IMR-90 (cell line): ENCODE measurements at regions not wholly inside any gene's neighbourhood (a gene's known extent, or its start where the extent isn't known, plus 50 kb on each side); places are given as distances from the start of the nearest gene placed in this dataset.

Experiments used
- ATAC-seq: fragments of 200-7000 bp; cut with Tn5 transposase; 2 replicates; pipeline ENCODE4 v1.9.1; 2020; ENCODE audit warnings: low read depth, mild to moderate bottlenecking, moderate library complexity
- BruUV-seq: library from RNA; stranded (reverse); fragments of 400-500 nt; replicated peaks from 2 replicates; lab custom pipeline; 2021; lab: Mats Ljungman, UMichigan
- CTCF ChIA-PET: fragments of 300-600 bp; formaldehyde crosslinking; extraction: SDS; loops from one replicate; lab custom pipeline; 2021; ENCODE audit warnings: antibody characterized with exemption; lab: Yijun Ruan, JAX
- POLR2A ChIA-PET: fragments of 300-600 bp; sonication (Branson Sonifier 250); formaldehyde crosslinking; loops from one replicate; lab custom pipeline; 2022; ENCODE audit warnings: antibody characterized with exemption; ENCODE audit not compliant: unreplicated experiment; lab: Charles Lee
- DNase-seq: peaks from one replicate; pipeline ENCODE4 v3.0.0; 2013
- H2AFZ ChIP-seq: replicated peaks from 2 replicates; pipeline ENCODE3; 2013; ENCODE audit warnings: low read length, mild to moderate bottlenecking; ENCODE audit not compliant: poor library complexity
- H2AK5ac ChIP-seq: 2 replicates; pipeline ENCODE4 v1.6.1; 2013; ENCODE audit warnings: low read depth, low read length, inconsistent platforms
- H2AK9ac ChIP-seq: replicated peaks from 2 replicates; pipeline ENCODE3; 2013; ENCODE audit warnings: mild to moderate bottlenecking, low read depth, low read length, moderate library complexity; ENCODE audit not compliant: poor library complexity
- H2BK120ac ChIP-seq: 2 replicates; pipeline ENCODE4 v1.6.1; 2013; ENCODE audit warnings: low read depth, low read length, inconsistent platforms
- H2BK15ac ChIP-seq: 3 replicates; pipeline ENCODE4 v1.6.1; 2013; ENCODE audit warnings: low read depth, low read length, inconsistent platforms
- H2BK20ac ChIP-seq: 2 replicates; pipeline ENCODE4 v1.6.1; 2013; ENCODE audit warnings: low read depth, mild to moderate bottlenecking, inconsistent platforms, low read length, moderate library complexity
- H2BK5ac ChIP-seq: 2 replicates; pipeline ENCODE4 v1.6.1; 2013; ENCODE audit warnings: mild to moderate bottlenecking, low read depth, low read length, inconsistent platforms; ENCODE audit not compliant: poor library complexity, severe bottlenecking
- H3K14ac ChIP-seq: replicated peaks from 2 replicates; pipeline ENCODE4 v1.6.1; 2013; ENCODE audit warnings: low read depth, low read length, inconsistent platforms
- H3K18ac ChIP-seq: 2 replicates; pipeline ENCODE4 v1.6.1; 2013; ENCODE audit warnings: low read depth, low read length, control low read depth
- H3K23ac ChIP-seq: 2 replicates; pipeline ENCODE4 v1.6.1; 2013; ENCODE audit warnings: low read depth, low read length, inconsistent platforms
- H3K27ac ChIP-seq: 2 replicates; pipeline ENCODE4 v1.5.1; 2013; ENCODE audit warnings: mild to moderate bottlenecking, control low read depth, low read length; ENCODE audit not compliant: insufficient read depth
- H3K27me3 ChIP-seq: 2 replicates; pipeline ENCODE4 v1.6.1; 2013; ENCODE audit warnings: low read length; ENCODE audit not compliant: control insufficient read depth, insufficient read depth
- H3K36me3 ChIP-seq: 2 replicates; pipeline ENCODE4 v1.6.1; 2013; ENCODE audit warnings: low read length, mixed read lengths; ENCODE audit not compliant: control insufficient read depth, insufficient read depth
- H3K4ac ChIP-seq: 2 replicates; pipeline ENCODE4 v1.6.1; 2013; ENCODE audit warnings: low read depth, low read length, inconsistent platforms
- H3K4me1 ChIP-seq: 2 replicates; pipeline ENCODE4 v1.6.1; 2013; ENCODE audit warnings: low read length, mixed read lengths; ENCODE audit not compliant: control insufficient read depth, insufficient read depth
- H3K4me2 ChIP-seq: 2 replicates; pipeline ENCODE4 v1.6.1; 2013; ENCODE audit warnings: low read depth, mild to moderate bottlenecking, control low read depth, low read length, moderate library complexity
- H3K4me3 ChIP-seq: 2 replicates; pipeline ENCODE4 v1.5.1; 2013; ENCODE audit warnings: low read depth, mild to moderate bottlenecking, control low read depth, low read length, moderate library complexity; ENCODE audit not compliant: insufficient read depth
- H3K56ac ChIP-seq: 2 replicates; pipeline ENCODE4 v1.6.1; 2013; ENCODE audit warnings: low read length, inconsistent platforms; ENCODE audit not compliant: insufficient read depth; ENCODE audit errors: extremely low read depth
- H3K79me1 ChIP-seq, 2 experiments: 2 replicates each; pipeline ENCODE4 v1.6.1; 2013; ENCODE audit warnings: low read length in 2 of 2, inconsistent platforms in 1 of 2, low read depth in 1 of 2
- H3K9ac ChIP-seq: 2 replicates; pipeline ENCODE4 v1.6.1; 2013; ENCODE audit warnings: low read depth, low read length, control low read depth
- H3K9me1 ChIP-seq: 2 replicates; pipeline ENCODE4 v1.6.1; 2013; ENCODE audit warnings: low read length, inconsistent platforms; ENCODE audit not compliant: insufficient read depth
- H3K9me3 ChIP-seq: 2 replicates; pipeline ENCODE4 v1.6.1; 2013; ENCODE audit warnings: low read length; ENCODE audit not compliant: control insufficient read depth, insufficient read depth
- H4K20me1 ChIP-seq: 2 replicates; pipeline ENCODE4 v1.6.1; 2013; ENCODE audit warnings: low read length, inconsistent platforms; ENCODE audit not compliant: insufficient read depth
- H4K5ac ChIP-seq: 2 replicates; pipeline ENCODE4 v1.6.1; 2013; ENCODE audit warnings: mild to moderate bottlenecking, low read depth, low read length, control low read depth
- H4K8ac ChIP-seq, 2 experiments: 2 replicates each; pipeline ENCODE4 v1.6.1; 2013; ENCODE audit warnings: low read depth in 2 of 2, low read length in 2 of 2, control low read depth in 1 of 2, inconsistent platforms in 1 of 2
- H4K91ac ChIP-seq: 2 replicates; pipeline ENCODE4 v1.6.1; 2013; ENCODE audit warnings: low read depth, low read length, inconsistent platforms; ENCODE audit not compliant: insufficient read depth
- BHLHE40 ChIP-seq: fragments of 150-350 bp; IDR thresholded peaks from 2 replicates; pipeline ENCODE4 v1.6.1; 2016; ENCODE audit warnings: mild to moderate bottlenecking, low read depth, low read length
- CTCF ChIP-seq: conservative IDR thresholded peaks from 2 replicates; pipeline ENCODE4 v1.5.1; 2012; ENCODE audit warnings: mild to moderate bottlenecking, low read depth, low read length, improper control_type of control experiment
- FOS ChIP-seq: fragments of 150-350 bp; IDR thresholded peaks from 2 replicates; pipeline ENCODE4 v1.6.1; 2016; ENCODE audit warnings: low read depth, low read length
- MAFK ChIP-seq: IDR thresholded peaks from 2 replicates; pipeline ENCODE4 v1.6.1; 2012; ENCODE audit warnings: low read depth, low read length, improper control_type of control experiment
- MAZ ChIP-seq: IDR thresholded peaks from 2 replicates; pipeline ENCODE4 v1.6.1; 2012; ENCODE audit warnings: low read depth, mild to moderate bottlenecking, low read length, improper control_type of control experiment, moderate library complexity, borderline replicate concordance
- MXI1 ChIP-seq: IDR thresholded peaks from 2 replicates; pipeline ENCODE4 v1.6.1; 2012; ENCODE audit warnings: low read depth, mild to moderate bottlenecking, low read length, moderate library complexity, borderline replicate concordance
- POLR2A ChIP-seq: IDR thresholded peaks from 2 replicates; pipeline ENCODE4 v1.6.1; 2012; ENCODE audit warnings: mild to moderate bottlenecking, low read depth, low read length
- RAD21 ChIP-seq: IDR thresholded peaks from 2 replicates; pipeline ENCODE4 v1.6.1; 2012; ENCODE audit warnings: low read length, improper control_type of control experiment
- WGBS, 2 experiments: methylation state at CpG; one replicate each; pipeline versions ENCODE4 v1.1.5 to v1.1.7; 2013; ENCODE audit warnings: missing lambda C conversion rate in 2 of 2; ENCODE audit not compliant: insufficient read length in 1 of 2; ENCODE audit errors: extremely low coverage in 2 of 2; 5-methylcytosine and 5-hydroxymethylcytosine counted together
- dilution Hi-C: fragments of 300-500 bp; cut with HindIII; formaldehyde crosslinking; loops from one replicate; pipeline ENCODE4 v1.14.3; 2018; ENCODE audit warnings: low sequenced_read_pairs; ENCODE audit not compliant: unreplicated experiment
- in situ Hi-C: fragments of 300-500 bp; cut with MboI; formaldehyde crosslinking; loops from 3 replicates; pipeline ENCODE4 v1.14.3; 2019; ENCODE audit warnings: low sequenced_read_pairs, inconsistent platforms, mixed read lengths
- intact Hi-C: fragments of 100-400 bp; cut with micrococcal nuclease; formaldehyde crosslinking; loops from 2 replicates; pipeline ENCODE4 v1.10.0; 2022
- TF ChIP-seq, protein P1 (sequence below): fragments of 150-350 bp; IDR thresholded peaks from 2 replicates; pipeline ENCODE4 v1.6.1; 2016; ENCODE audit warnings: low read depth, mild to moderate bottlenecking, low read length, moderate library complexity, borderline replicate concordance
- TF ChIP-seq, protein P2 (sequence below): fragments of 150-350 bp; IDR thresholded peaks from 2 replicates; pipeline ENCODE4 v1.6.1; 2017; ENCODE audit warnings: mild to moderate bottlenecking, antibody characterized with exemption, low read length, low read depth

DNA sequence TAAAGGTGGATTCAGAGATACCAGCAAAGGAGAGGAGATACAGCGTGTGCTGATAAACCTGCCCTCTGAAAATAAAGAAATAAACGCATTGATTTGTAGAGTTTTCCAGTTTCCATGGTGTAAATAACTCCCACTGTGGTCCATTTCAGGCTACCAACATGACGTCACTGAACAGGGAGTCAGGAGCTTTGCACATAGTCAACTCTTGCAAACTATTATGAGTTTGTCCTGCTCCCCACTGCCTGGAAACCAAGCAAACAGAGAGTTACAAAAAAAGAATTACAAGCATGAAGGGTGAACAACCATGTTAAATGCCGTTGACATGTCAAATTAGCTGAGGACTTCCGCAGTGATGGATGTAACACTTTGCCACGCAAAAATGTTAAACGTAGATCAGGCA is 70.4 kb upstream of the GATA2 start:
- Histone ChIP-seq H2AFZ (no peak overlapping the region), H2BK120ac (no peak overlapping the region), H3K14ac (no peak overlapping the region), H2BK15ac (no peak overlapping the region), H4K8ac (no peak overlapping the region), H2AK9ac (no peak overlapping the region), H2BK20ac (no peak overlapping the region), H3K27me3 (peaks cover 44% of the 10 kb centered on the region), H3K4ac (no peak overlapping the region), H3K4me1 (no peaks in the 10 kb centered on the region), H3K56ac (no peak overlapping the region), H3K9me3 (no peaks in the 10 kb centered on the region), H3K23ac (no peak overlapping the region), H3K36me3 (no peaks in the 10 kb centered on the region), H3K9me1 (no peaks in the 10 kb centered on the region), H3K27ac (no peak overlapping the region), H3K4me2 (no peak overlapping the region), H3K4me3 (no peak overlapping the region), H3K79me1 (no peaks in the 10 kb centered on the region), H4K20me1 (no peaks in the 10 kb centered on the region), H2BK5ac (no peak overlapping the region), H3K18ac (no peak overlapping the region), H3K9ac (no peak overlapping the region), H4K91ac (no peak overlapping the region), H4K5ac (no peak overlapping the region), H2AK5ac (no peak overlapping the region)
- ATAC-seq, result no peak
- ChIA-PET CTCF (no interaction called here), POLR2A (no interaction called here)
- 70% methylated on average over 2 of the region's 7 CpGs; no CpG with 5 or more reads in 1 of the 2 experiments for WGBS, 2 experiments
- TF ChIP-seq POLR2A (no peak), CTCF (no peak), RAD21 (no peak), MAZ (no peak), BHLHE40 (no peak), MXI1 (no peak), FOS (no peak), MAFK (no peak)
- TF ChIP-seq, protein P1, sequence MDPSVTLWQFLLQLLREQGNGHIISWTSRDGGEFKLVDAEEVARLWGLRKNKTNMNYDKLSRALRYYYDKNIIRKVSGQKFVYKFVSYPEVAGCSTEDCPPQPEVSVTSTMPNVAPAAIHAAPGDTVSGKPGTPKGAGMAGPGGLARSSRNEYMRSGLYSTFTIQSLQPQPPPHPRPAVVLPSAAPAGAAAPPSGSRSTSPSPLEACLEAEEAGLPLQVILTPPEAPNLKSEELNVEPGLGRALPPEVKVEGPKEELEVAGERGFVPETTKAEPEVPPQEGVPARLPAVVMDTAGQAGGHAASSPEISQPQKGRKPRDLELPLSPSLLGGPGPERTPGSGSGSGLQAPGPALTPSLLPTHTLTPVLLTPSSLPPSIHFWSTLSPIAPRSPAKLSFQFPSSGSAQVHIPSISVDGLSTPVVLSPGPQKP, result no peak
- TF ChIP-seq, protein P2, sequence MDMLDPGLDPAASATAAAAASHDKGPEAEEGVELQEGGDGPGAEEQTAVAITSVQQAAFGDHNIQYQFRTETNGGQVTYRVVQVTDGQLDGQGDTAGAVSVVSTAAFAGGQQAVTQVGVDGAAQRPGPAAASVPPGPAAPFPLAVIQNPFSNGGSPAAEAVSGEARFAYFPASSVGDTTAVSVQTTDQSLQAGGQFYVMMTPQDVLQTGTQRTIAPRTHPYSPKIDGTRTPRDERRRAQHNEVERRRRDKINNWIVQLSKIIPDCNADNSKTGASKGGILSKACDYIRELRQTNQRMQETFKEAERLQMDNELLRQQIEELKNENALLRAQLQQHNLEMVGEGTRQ, result no peak
- dilution Hi-C loops (no loop called here), in situ Hi-C loops (no loop called here), intact Hi-C loops (no loop called here)
- no TSS peak for BruUV-seq
- DNase-seq, result no peak
